ENCODE measurements at regions not wholly inside any gene's neighbourhood (a gene's known extent, or its start where the extent isn't known, plus 50 kb on each side); places are given as distances from the start of the nearest gene placed in this dataset.

- TF ChIP-seq, protein P1, sequence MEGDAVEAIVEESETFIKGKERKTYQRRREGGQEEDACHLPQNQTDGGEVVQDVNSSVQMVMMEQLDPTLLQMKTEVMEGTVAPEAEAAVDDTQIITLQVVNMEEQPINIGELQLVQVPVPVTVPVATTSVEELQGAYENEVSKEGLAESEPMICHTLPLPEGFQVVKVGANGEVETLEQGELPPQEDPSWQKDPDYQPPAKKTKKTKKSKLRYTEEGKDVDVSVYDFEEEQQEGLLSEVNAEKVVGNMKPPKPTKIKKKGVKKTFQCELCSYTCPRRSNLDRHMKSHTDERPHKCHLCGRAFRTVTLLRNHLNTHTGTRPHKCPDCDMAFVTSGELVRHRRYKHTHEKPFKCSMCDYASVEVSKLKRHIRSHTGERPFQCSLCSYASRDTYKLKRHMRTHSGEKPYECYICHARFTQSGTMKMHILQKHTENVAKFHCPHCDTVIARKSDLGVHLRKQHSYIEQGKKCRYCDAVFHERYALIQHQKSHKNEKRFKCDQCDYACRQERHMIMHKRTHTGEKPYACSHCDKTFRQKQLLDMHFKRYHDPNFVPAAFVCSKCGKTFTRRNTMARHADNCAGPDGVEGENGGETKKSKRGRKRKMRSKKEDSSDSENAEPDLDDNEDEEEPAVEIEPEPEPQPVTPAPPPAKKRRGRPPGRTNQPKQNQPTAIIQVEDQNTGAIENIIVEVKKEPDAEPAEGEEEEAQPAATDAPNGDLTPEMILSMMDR (conservative IDR thresholded peaks at IDR 0.05; ENCODE audit: low read depth, low read length), result no peak
- no peak for TF ChIP-seq EZH2 (IDR thresholded peaks at IDR 0.05; ENCODE audit: borderline replicate concordance, low read depth, low read length, poor library complexity, severe bottlenecking)
Measured at GRCh38 chr4:12635629-12636028, 848.5 kb downstream of the RAB28 start.

Data from A673 (cell line).